ENCODE measurements at regions not wholly inside any gene's neighbourhood (a gene's known extent, or its start where the extent isn't known, plus 50 kb on each side); places are given as distances from the start of the nearest gene placed in this dataset.

GRCh38 chr2:82652117-82652516 is 1807.0 kb downstream of the SUCLG1 start:
- no TSS peak for BruUV-seq (replicated peaks)
- H3K79me2 ChIP-seq (ENCODE audit: control insufficient read depth, insufficient read depth, low read length): no peaks in the 10 kb centered on the region
- no peaks in the 10 kb centered on the region for H3K4me1 ChIP-seq (ENCODE audit: control insufficient read depth, insufficient read depth, low read length)
- intact Hi-C loops (cut with micrococcal nuclease; ENCODE audit: unreplicated experiment): no loop called here
- RAD21 ChIA-PET (ENCODE audit: unreplicated experiment): no interaction called here
- no peak overlapping the region for H2AFZ ChIP-seq (ENCODE audit: control insufficient read depth, low read depth, low read length)
- no peak for ATAC-seq
- no peaks in the 10 kb centered on the region for H4K20me1 ChIP-seq (ENCODE audit: control insufficient read depth, insufficient read depth)
- SMC1A ChIA-PET (ENCODE audit: uncharacterized antibody, unreplicated experiment): no interaction called here
- no peaks in the 10 kb centered on the region for H3K27me3 ChIP-seq (replicated peaks in 1 of 2; ENCODE audit: control insufficient read depth in 2 of 2, insufficient read depth in 2 of 2, low read length in 1 of 2)
- no peak overlapping the region for H3K4me3 ChIP-seq
- no peaks in the 10 kb centered on the region for H3K9me3 ChIP-seq (replicated peaks; ENCODE audit: control insufficient read depth, insufficient read depth, low read length)
- in situ Hi-C loops (cut with MboI): no loop called here
- FAIRE-seq: no peak
- H3K4me2 ChIP-seq (ENCODE audit: control insufficient read depth, insufficient read depth): no peak overlapping the region
- H3K36me3 ChIP-seq (ENCODE audit: control insufficient read depth in 2 of 2, insufficient read depth in 2 of 2, low read length in 1 of 2): no peaks in the 10 kb centered on the region
- no peak overlapping the region for H3K9ac ChIP-seq (ENCODE audit: control insufficient read depth, insufficient read depth, low read length)
- POLR2A ChIA-PET: no interaction called here
- no peak overlapping the region for H3K27ac ChIP-seq (ENCODE audit: control insufficient read depth, insufficient read depth)
- no peak for DNase-seq (ENCODE audit: low read depth, low spot score)
- CTCF ChIA-PET: no interaction called here
- TF ChIP-seq USF1 (IDR thresholded peaks at IDR 0.05; ENCODE audit: borderline replicate concordance, extremely low read length, insufficient read depth, low read depth, low read length): no peak
- TF ChIP-seq SKIL (IDR thresholded peaks at IDR 0.05; ENCODE audit: low read depth, poor library complexity, severe bottlenecking): no peak
- no peak for TF ChIP-seq HDAC6 (IDR thresholded peaks at IDR 0.05; ENCODE audit: unreplicated experiment)
- no peak for TF ChIP-seq TAF1 (IDR thresholded peaks at IDR 0.05; ENCODE audit: borderline replicate concordance, low read depth, low read length)
- TF ChIP-seq E2F8 (IDR thresholded peaks at IDR 0.05; ENCODE audit: low read depth, partially characterized antibody): no peak
- no peak for TF ChIP-seq RAD51 (IDR thresholded peaks at IDR 0.05)
- no peak for TF ChIP-seq ATF7 (IDR thresholded peaks at IDR 0.05; ENCODE audit: low read depth)
- TF ChIP-seq BRCA1 (IDR thresholded peaks at IDR 0.05; ENCODE audit: low read depth, low read length): no peak
- no peak for TF ChIP-seq GATAD2B (conservative IDR thresholded peaks at IDR 0.05; ENCODE audit: low read depth)
- TF ChIP-seq ZNF592 (IDR thresholded peaks at IDR 0.05): no peak
- TF ChIP-seq NFYA (IDR thresholded peaks at IDR 0.05; ENCODE audit: borderline replicate concordance, low read depth, low read length): no peak
- no peak for TF ChIP-seq SMAD1 (IDR thresholded peaks at IDR 0.05; ENCODE audit: low read depth, partially characterized antibody)
- no peak for TF ChIP-seq NRF1 (conservative IDR thresholded peaks at IDR 0.05; ENCODE audit: low read depth, low read length)
- TF ChIP-seq RAD21 (IDR thresholded peaks at IDR 0.05; ENCODE audit: insufficient read depth, low read depth, low read length): no peak
